Posterior vena cava (tissue), 2 donors: ENCODE measurements at regions not wholly inside any gene's neighbourhood (a gene's known extent, or its start where the extent isn't known, plus 50 kb on each side); places are given as distances from the start of the nearest gene placed in this dataset.

Experiments
- DNase-seq: peaks from one replicate; pipeline ENCODE4 v3.0.0-alpha.2; 2020; ENCODE audit warnings: low spot score
- intact Hi-C, 2 donors: fragments of 100-400 bp; cut with DNase I; formaldehyde crosslinking; loops; one replicate each; pipeline versions ENCODE4 v1.14.1 to v1.14.2; 2022 to 2023
- donor health status: DM: yes; HTN: yes; CAD: no.
- donor health status: DM: yes; HTN: yes; CAD: no.

GRCh38 chr9:24602693-24603352 is 57.1 kb upstream of the IZUMO3 start:
- no peak for DNase-seq
- intact Hi-C loops, result no loop called here
